Activated T-helper 1 cell treated with anti-CD3 and anti-CD28 coated beads, Interleukin-12 subunit alpha, Interleukin-12 subunit beta, Interleukin-2, Interleukin-4 antibody, amounts not matched to agents 30 ng/mL and 10 ng/mL and 1 ng/mL, durations not matched to agents 14 hours and 24 hours and 36 hours (primary cell): ENCODE measurements at regions not wholly inside any gene's neighbourhood (a gene's known extent, or its start where the extent isn't known, plus 50 kb on each side); places are given as distances from the start of the nearest gene placed in this dataset.

Source experiments
- DNase-seq: peaks from one replicate; pipeline ENCODE4 v3.0.0; 2021; ENCODE audit warnings: low spot score
- H3K27ac Mint-ChIP-seq: one replicate; pipeline ENCODE4 v1.8.0; 2021; ENCODE audit warnings: mild to moderate bottlenecking, mixed read lengths
- H3K27me3 Mint-ChIP-seq: one replicate; pipeline ENCODE4 v1.8.0; 2022; ENCODE audit warnings: mild to moderate bottlenecking, moderate library complexity, mixed read lengths; ENCODE audit not compliant: insufficient read depth
- H3K36me3 Mint-ChIP-seq: one replicate; pipeline ENCODE4 v1.8.0; 2021; ENCODE audit warnings: low read depth, mixed read lengths
- H3K4me1 Mint-ChIP-seq: one replicate; pipeline ENCODE4 v1.8.0; 2021; ENCODE audit warnings: low read depth, mixed read lengths
- H3K4me3 Mint-ChIP-seq: one replicate; pipeline ENCODE4 v1.8.0; 2021; ENCODE audit warnings: mild to moderate bottlenecking, moderate library complexity, mixed read lengths
- H3K9me3 Mint-ChIP-seq: one replicate; pipeline ENCODE4 v1.8.0; 2021; ENCODE audit warnings: mixed read lengths
- intact Hi-C: fragments of 100-400 bp; cut with micrococcal nuclease; formaldehyde crosslinking; loops from one replicate; pipeline ENCODE4 v1.15.1; 2024

GRCh38 chr14:85106506-85106905, 423.4 kb upstream of the FLRT2 start:
- intact Hi-C loops: no loop called here
- no peak for DNase-seq
- H3K4me3 Mint-ChIP-seq: no peak overlapping the region
- no peaks in the 10 kb centered on the region for H3K36me3 Mint-ChIP-seq
- no peak overlapping the region for H3K27ac Mint-ChIP-seq
- no peaks in the 10 kb centered on the region for H3K4me1 Mint-ChIP-seq
- H3K27me3 Mint-ChIP-seq: no peaks in the 10 kb centered on the region
- peaks cover 2% of the 10 kb centered on the region for H3K9me3 Mint-ChIP-seq

DNA sequence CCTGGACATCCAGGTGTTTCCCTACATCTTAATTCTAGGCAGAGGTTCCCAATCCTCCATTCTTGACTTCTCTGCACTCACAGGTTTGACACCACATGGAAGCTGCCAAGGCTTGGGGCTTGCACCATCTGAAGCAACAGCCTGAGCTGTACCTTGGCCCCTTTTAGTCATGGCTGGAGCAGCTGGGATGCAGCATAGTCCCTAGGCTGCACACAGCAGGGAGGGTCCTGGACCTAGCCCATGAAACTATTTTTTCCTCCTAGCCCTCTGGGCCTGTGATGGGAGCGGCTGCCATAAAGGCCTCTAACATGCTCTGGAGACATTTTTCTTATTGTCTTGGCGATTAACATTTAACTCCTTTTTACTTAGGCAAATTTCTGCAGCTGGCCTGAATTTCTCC, 417.2 kb upstream of the FLRT2 start:
- Mint-ChIP-seq H3K9me3 (peaks cover 14% of the 10 kb centered on the region), H3K27me3 (no peaks in the 10 kb centered on the region)

GRCh38 chr14:85115921-85116320, 414.0 kb upstream of the FLRT2 start:
- no peak overlapping the region for H3K4me3 Mint-ChIP-seq
- H3K27ac Mint-ChIP-seq: no peak overlapping the region
- H3K27me3 Mint-ChIP-seq: no peaks in the 10 kb centered on the region
- no peak for DNase-seq
- intact Hi-C loops: no loop called here
- peaks cover 19% of the 10 kb centered on the region for H3K9me3 Mint-ChIP-seq
- H3K36me3 Mint-ChIP-seq: no peaks in the 10 kb centered on the region
- no peaks in the 10 kb centered on the region for H3K4me1 Mint-ChIP-seq

More for the DNA sequence above, 417.2 kb upstream of the FLRT2 start:
- Mint-ChIP-seq H3K4me3 (no peak overlapping the region), H3K27ac (no peak overlapping the region), H3K4me1 (no peaks in the 10 kb centered on the region), H3K36me3 (no peaks in the 10 kb centered on the region)
- no peak for DNase-seq
- intact Hi-C loops: no loop called here

- Mint-ChIP-seq H3K36me3 (no peaks in the 10 kb centered on the region), H3K27ac (no peak overlapping the region), H3K27me3 (no peaks in the 10 kb centered on the region), H3K4me1 (no peaks in the 10 kb centered on the region), H3K4me3 (no peak overlapping the region), H3K9me3 (peaks cover 12% of the 10 kb centered on the region)
- DNase-seq: no peak
- intact Hi-C loops: no loop called here
Measured at GRCh38 chr14:85118274-85118673, 411.7 kb upstream of the FLRT2 start.

GRCh38 chr14:85122690-85123089, 407.3 kb upstream of the FLRT2 start:
- no peaks in the 10 kb centered on the region for H3K4me1 Mint-ChIP-seq
- peaks cover 5% of the 10 kb centered on the region for H3K9me3 Mint-ChIP-seq
- H3K4me3 Mint-ChIP-seq: no peak overlapping the region
- H3K36me3 Mint-ChIP-seq: no peaks in the 10 kb centered on the region
- no peak for DNase-seq
- H3K27me3 Mint-ChIP-seq: no peaks in the 10 kb centered on the region
- intact Hi-C loops: no loop called here
- no peak overlapping the region for H3K27ac Mint-ChIP-seq

DNA sequence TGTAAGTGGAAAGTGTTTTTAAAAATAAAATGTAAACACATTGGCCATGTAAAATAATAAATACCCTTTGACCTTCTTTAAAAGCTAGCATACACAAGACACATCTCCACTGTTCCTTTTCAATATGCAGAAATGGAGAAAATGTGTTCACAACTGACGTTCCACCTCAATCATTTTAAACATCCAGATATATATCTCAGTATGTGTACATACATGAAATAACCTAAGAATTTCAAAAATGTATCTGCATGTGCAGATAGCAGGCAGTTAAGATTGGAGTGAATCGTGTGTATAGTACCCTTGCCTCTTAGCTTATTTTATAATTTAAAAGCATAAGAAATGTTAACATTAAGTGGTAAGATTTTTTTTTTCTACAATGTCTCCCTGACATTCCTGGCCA, 406.2 kb upstream of the FLRT2 start:
- DNase-seq: no peak
- H3K36me3 Mint-ChIP-seq: no peaks in the 10 kb centered on the region
- no peaks in the 10 kb centered on the region for H3K27me3 Mint-ChIP-seq
- no peaks in the 10 kb centered on the region for H3K4me1 Mint-ChIP-seq
- intact Hi-C loops: no loop called here
- no peak overlapping the region for H3K27ac Mint-ChIP-seq
- no peak overlapping the region for H3K4me3 Mint-ChIP-seq
- H3K9me3 Mint-ChIP-seq: peaks cover 5% of the 10 kb centered on the region

GRCh38 chr14:85124631-85125290, 405.2 kb upstream of the FLRT2 start:
- intact Hi-C loops: no loop called here
- Mint-ChIP-seq H3K4me1 (no peaks in the 10 kb centered on the region), H3K27me3 (no peaks in the 10 kb centered on the region), H3K36me3 (no peaks in the 10 kb centered on the region), H3K4me3 (no peak overlapping the region), H3K9me3 (peaks cover 2% of the 10 kb centered on the region), H3K27ac (no peak overlapping the region)
- DNase-seq: no peak

- H3K4me1 Mint-ChIP-seq: no peaks in the 10 kb centered on the region
- H3K27me3 Mint-ChIP-seq: no peaks in the 10 kb centered on the region
- H3K4me3 Mint-ChIP-seq: no peak overlapping the region
- no peaks in the 10 kb centered on the region for H3K36me3 Mint-ChIP-seq
- no peaks in the 10 kb centered on the region for H3K9me3 Mint-ChIP-seq
- H3K27ac Mint-ChIP-seq: no peak overlapping the region
- intact Hi-C loops: no loop called here
- no peak for DNase-seq
Measured at GRCh38 chr14:85125291-85125670, 404.7 kb upstream of the FLRT2 start.

DNA sequence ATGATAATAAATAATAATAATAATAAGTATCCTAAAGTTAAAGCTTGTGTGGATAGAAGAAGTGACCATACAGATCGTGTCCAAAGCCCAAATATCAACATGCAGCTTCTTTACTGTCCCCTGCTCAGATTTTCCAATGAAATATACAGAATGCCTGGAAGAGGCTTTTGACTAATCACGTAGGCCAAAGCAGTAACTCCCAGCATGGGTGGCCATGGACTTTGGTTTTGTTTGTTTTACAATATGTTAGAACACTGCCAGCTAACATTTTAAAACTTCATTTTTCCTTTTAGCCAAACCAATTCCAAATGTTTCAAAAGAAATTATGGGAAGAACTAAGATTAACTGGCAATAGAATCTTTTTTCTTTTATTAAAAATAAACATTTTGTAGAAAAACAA, 400.0 kb upstream of the FLRT2 start:
- peaks cover 19% of the 10 kb centered on the region for H3K9me3 Mint-ChIP-seq
- H3K27me3 Mint-ChIP-seq: no peaks in the 10 kb centered on the region
- H3K36me3 Mint-ChIP-seq: no peaks in the 10 kb centered on the region
- H3K4me1 Mint-ChIP-seq: no peaks in the 10 kb centered on the region
- H3K4me3 Mint-ChIP-seq: no peak overlapping the region
- DNase-seq: no peak
- intact Hi-C loops: no loop called here
- H3K27ac Mint-ChIP-seq: no peak overlapping the region

DNA sequence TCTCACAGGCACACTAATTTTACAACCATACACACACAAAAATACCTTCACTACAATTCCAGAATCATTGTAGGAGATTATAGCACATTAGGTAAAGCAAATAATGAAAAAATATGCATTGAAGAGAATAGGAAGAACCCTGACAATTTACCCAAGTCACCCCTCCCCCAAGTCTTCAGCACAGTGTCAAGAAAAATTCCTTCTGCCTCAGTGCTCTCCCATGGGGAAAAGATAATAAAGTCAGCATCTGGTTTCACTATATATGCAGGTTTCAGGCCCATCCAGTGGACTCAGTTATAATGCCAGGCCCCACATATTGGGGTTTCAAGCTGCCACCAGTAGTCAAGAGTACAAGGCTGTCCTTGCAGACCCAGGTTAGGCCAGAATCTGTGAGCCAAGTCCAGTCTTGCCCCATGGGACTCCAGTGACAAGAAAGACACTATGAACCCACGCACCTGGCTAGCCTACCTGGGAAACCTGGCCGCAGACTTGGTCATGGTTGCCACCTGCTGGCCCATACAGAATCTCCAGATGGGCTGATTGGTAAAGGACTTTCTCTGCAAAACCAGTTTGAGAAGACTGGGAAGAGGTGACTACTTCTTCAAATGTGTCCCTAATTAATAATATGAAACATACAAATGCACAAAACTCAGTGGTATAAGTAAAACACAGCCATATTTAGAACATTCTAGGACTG, 398.6 kb upstream of the FLRT2 start:
- intact Hi-C loops: no loop called here
- no peak overlapping the region for H3K4me3 Mint-ChIP-seq
- no peaks in the 10 kb centered on the region for H3K4me1 Mint-ChIP-seq
- H3K36me3 Mint-ChIP-seq: no peaks in the 10 kb centered on the region
- no peak for DNase-seq
- H3K27ac Mint-ChIP-seq: no peak overlapping the region
- H3K9me3 Mint-ChIP-seq: peaks cover 19% of the 10 kb centered on the region
- H3K27me3 Mint-ChIP-seq: no peaks in the 10 kb centered on the region

- Mint-ChIP-seq H3K27me3 (no peaks in the 10 kb centered on the region), H3K36me3 (no peaks in the 10 kb centered on the region), H3K27ac (no peak overlapping the region), H3K9me3 (peaks cover 3% of the 10 kb centered on the region), H3K4me3 (no peak overlapping the region), H3K4me1 (no peaks in the 10 kb centered on the region)
- intact Hi-C loops: no loop called here
- DNase-seq: no peak
Measured at GRCh38 chr14:85142982-85143381, 387.0 kb upstream of the FLRT2 start.

DNA sequence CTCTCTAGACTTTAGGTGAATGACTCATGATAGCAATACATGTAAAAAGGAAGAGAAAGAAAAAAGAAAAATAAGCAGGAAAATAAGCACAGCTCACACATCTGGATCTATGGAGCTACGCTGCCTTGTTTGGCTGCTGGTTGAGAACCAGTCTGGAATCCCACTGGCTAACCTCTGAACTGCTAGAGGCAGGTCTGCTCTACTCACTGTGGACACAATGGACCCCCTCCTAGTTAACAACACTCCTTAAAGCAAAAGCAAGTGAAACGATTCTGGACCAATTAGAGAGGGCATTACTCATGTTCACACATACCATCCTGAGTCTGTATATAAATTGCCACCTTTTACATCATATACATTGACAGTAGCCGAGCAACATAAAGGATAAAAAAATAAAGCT, 383.2 kb upstream of the FLRT2 start:
- Mint-ChIP-seq H3K27me3 (no peaks in the 10 kb centered on the region), H3K4me1 (no peaks in the 10 kb centered on the region), H3K36me3 (no peaks in the 10 kb centered on the region), H3K9me3 (peaks cover 10% of the 10 kb centered on the region), H3K27ac (no peak overlapping the region), H3K4me3 (no peak overlapping the region)
- no peak for DNase-seq
- intact Hi-C loops: no loop called here

DNA sequence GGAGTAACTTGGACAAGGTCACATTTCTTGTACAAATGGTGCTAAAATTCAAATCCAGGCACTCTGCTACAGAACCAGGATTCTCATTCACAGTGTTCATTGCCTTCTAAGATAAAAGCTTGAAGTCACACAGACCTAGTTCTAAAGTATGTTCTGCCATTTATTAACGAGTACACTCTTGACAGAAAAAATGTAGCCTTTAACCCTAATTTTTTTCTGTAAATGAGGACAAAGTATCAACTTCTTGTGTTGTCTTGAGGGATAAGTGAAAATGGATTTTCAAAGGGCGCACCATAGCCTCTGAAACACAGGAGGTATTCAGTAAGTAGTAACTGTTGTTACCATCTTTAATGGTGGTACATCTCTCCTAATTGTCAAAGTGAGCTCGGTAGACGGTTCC, 379.8 kb upstream of the FLRT2 start:
- no peak for DNase-seq
- H3K27me3 Mint-ChIP-seq: no peaks in the 10 kb centered on the region
- H3K9me3 Mint-ChIP-seq: peaks cover 17% of the 10 kb centered on the region
- no peaks in the 10 kb centered on the region for H3K4me1 Mint-ChIP-seq
- intact Hi-C loops: no loop called here
- H3K4me3 Mint-ChIP-seq: no peak overlapping the region
- H3K36me3 Mint-ChIP-seq: no peaks in the 10 kb centered on the region
- H3K27ac Mint-ChIP-seq: no peak overlapping the region

DNA sequence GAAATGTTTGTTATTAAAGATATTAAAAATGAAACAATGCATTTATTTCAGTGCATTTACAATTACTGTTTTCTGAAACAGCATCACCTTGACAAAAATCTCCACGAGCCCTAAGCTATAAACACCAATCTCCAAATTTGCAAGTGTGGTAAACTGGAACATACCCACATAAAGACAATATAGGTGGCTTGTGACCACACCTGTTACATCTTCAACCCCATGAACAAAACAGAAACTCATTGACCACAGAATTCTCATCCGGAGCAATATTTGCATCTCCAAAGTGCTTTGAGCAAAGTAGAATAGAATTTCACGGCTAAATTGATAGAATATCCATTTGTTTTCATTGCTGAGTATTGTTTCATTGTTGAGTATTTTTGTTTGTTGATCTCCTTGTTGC, 375.2 kb upstream of the FLRT2 start:
- Mint-ChIP-seq H3K4me3 (no peak overlapping the region), H3K36me3 (no peaks in the 10 kb centered on the region), H3K9me3 (peaks cover 17% of the 10 kb centered on the region), H3K27ac (no peak overlapping the region), H3K27me3 (no peaks in the 10 kb centered on the region), H3K4me1 (no peaks in the 10 kb centered on the region)
- intact Hi-C loops: no loop called here
- no peak for DNase-seq
